BLaER1 treated with 17β-estradiol and CSF1 and Interleukin-3, amounts not matched to agents 10 nM and 100 nM (cell line): ENCODE measurements at regions not wholly inside any gene's neighbourhood (a gene's known extent, or its start where the extent isn't known, plus 50 kb on each side); places are given as distances from the start of the nearest gene placed in this dataset.

Experiments
- H3K27ac ChIP-seq, 11 experiments: shearing (Covaris generic); formaldehyde crosslinking; 2 replicates each; pipeline ENCODE4 v1.8.1; 2022
- H3K27me3 ChIP-seq, 11 experiments: shearing (Covaris generic); formaldehyde crosslinking; 2 replicates each; pipeline ENCODE4 v1.8.1; 2022
- H3K36me3 ChIP-seq, 11 experiments: shearing (Covaris generic); formaldehyde crosslinking; 2 replicates each; pipeline ENCODE4 v1.8.1; 2022
- H3K4me1 ChIP-seq, 10 experiments: shearing (Covaris generic); formaldehyde crosslinking; 2 replicates each; pipeline ENCODE4 v1.8.1; 2022
- H3K4me2 ChIP-seq, 11 experiments: shearing (Covaris generic); formaldehyde crosslinking; 2 replicates each; pipeline ENCODE4 v1.8.1; 2022
- H3K4me3 ChIP-seq, 10 experiments: shearing (Covaris generic); formaldehyde crosslinking; 2 replicates each; pipeline ENCODE4 v1.8.1; 2022
- H3K9ac ChIP-seq, 11 experiments: shearing (Covaris generic); formaldehyde crosslinking; 2 replicates each; pipeline ENCODE4 v1.8.1; 2022
- H3K9me3 ChIP-seq, 11 experiments: shearing (Covaris generic); formaldehyde crosslinking; replicated peaks in 1 of 11; 2 replicates each; pipeline ENCODE4 v1.8.1; 2022
- H4K20me1 ChIP-seq, 11 experiments: shearing (Covaris generic); formaldehyde crosslinking; 2 replicates each; pipeline ENCODE4 v1.8.1; 2022
- Cebpa-rat ChIP-seq, 11 experiments: shearing (Covaris generic); IDR thresholded peaks; 2 replicates each; pipeline ENCODE4 v1.8.1; 2022

GRCh38 chr1:56070601-56071000, 508.8 kb downstream of the PLPP3 start:
- Histone ChIP-seq H3K27me3 (no peaks in the 10 kb centered on the region), H3K27ac (no peak overlapping the region), H3K9ac (no peak overlapping the region), H4K20me1 (no peaks in the 10 kb centered on the region), H3K4me1 (peaks cover 0 to 17% (median 0%) of the 10 kb centered on the region in 10 experiments; a peak in 5 of 20 replicates), H3K36me3 (no peaks in the 10 kb centered on the region), H3K4me3 (no peak overlapping the region), H3K4me2 (no peak overlapping the region), H3K9me3 (no peaks in the 10 kb centered on the region)
- TF ChIP-seq Cebpa-rat (IDR thresholded peaks at IDR 0.05): no peak

DNA sequence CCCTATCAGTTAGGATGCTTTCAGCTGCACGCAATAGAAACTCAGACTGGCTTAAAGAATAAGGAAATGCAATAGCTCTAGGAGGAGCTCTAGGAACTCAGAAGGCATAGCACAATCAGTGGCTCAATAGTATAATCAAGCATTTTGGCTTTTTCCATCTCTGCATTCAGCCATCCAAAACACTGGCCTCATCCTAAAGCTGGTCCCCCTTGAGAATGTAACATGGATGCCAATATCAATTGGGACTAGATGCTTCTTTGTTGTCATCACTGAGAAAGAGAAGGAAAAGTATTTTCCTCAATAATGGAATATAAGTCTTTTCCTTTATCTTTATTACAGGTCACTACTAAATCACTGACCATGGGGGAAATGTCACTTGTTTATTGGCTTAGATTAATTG, 509.5 kb downstream of the PLPP3 start:
- no peak overlapping the region for H3K9ac ChIP-seq
- H3K27me3 ChIP-seq: no peaks in the 10 kb centered on the region
- no peaks in the 10 kb centered on the region for H3K36me3 ChIP-seq
- H3K4me3 ChIP-seq: no peak overlapping the region
- no peak for TF ChIP-seq Cebpa-rat (IDR thresholded peaks at IDR 0.05)
- H3K4me1 ChIP-seq: peaks cover 0 to 17% (median 0%) of the 10 kb centered on the region in 10 experiments; a peak in 5 of 20 replicates
- H3K4me2 ChIP-seq: no peak overlapping the region
- no peaks in the 10 kb centered on the region for H4K20me1 ChIP-seq
- H3K9me3 ChIP-seq: no peaks in the 10 kb centered on the region
- no peak overlapping the region for H3K27ac ChIP-seq

- no peak overlapping the region for H3K4me3 ChIP-seq
- H3K4me1 ChIP-seq: peaks cover 0 to 17% (median 0%) of the 10 kb centered on the region in 10 experiments; a peak in 5 of 20 replicates
- no peaks in the 10 kb centered on the region for H4K20me1 ChIP-seq
- H3K9me3 ChIP-seq: no peaks in the 10 kb centered on the region
- H3K36me3 ChIP-seq: no peaks in the 10 kb centered on the region
- H3K27ac ChIP-seq: no peak overlapping the region
- no peak for TF ChIP-seq Cebpa-rat (IDR thresholded peaks at IDR 0.05)
- H3K27me3 ChIP-seq: no peaks in the 10 kb centered on the region
- peak overlapping the region in 3 of 11 experiments; percentile 19 to 27 (median 26); a peak in 4 of 22 replicates for H3K4me2 ChIP-seq
- no peak overlapping the region for H3K9ac ChIP-seq
These were observed 510.5 kb downstream of the PLPP3 start for GRCh38 chr1:56068908-56069307.

DNA sequence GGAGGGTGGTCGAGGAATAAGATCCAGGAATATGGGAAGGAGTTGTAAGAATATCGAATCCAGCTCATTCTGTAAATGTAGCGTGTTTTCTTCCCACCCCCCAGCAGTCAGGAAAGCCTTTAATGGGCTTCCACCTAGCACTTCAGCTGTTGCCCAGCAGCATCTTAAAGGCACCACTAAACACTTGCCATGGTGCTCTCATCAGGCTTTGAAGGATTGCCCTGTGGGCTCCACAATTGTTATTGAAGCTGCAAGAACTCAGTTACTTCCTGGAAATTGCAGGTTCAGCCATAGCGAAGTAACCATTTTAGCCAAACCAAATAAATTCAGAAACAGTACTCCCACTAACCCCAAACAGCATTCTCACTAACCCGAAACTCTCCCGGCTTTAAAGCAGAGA, 511.2 kb downstream of the PLPP3 start:
- Histone ChIP-seq H3K4me2 (peak overlapping the region in 3 of 11 experiments; percentile 19 to 27 (median 26); a peak in 2 of 22 replicates), H3K9me3 (no peaks in the 10 kb centered on the region), H3K36me3 (no peaks in the 10 kb centered on the region), H3K4me1 (peaks cover 0 to 17% (median 0%) of the 10 kb centered on the region in 10 experiments; a peak in 5 of 20 replicates), H3K4me3 (no peak overlapping the region), H4K20me1 (no peaks in the 10 kb centered on the region), H3K9ac (no peak overlapping the region), H3K27ac (no peak overlapping the region), H3K27me3 (no peaks in the 10 kb centered on the region)
- no peak for TF ChIP-seq Cebpa-rat (IDR thresholded peaks at IDR 0.05)

DNA sequence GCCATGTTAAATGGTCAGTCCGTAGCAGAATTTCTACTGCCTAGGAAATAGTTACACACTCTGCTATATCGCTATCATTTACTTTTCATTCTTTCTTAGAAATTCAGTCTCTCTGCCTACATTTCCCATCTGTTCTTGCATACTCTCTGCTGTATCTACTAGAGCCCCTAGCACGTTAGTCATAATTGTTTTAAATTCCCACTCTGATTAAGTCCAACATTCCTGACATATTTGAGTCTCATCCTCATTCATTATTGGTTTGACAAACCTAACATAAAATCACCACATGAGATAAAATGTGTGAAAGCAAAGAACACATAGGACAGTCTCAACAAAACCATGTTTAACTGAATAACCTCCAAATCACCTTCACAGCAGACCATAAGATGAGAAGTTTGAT, 513.6 kb downstream of the PLPP3 start:
- no peak overlapping the region for H3K4me3 ChIP-seq
- no peak for TF ChIP-seq Cebpa-rat (IDR thresholded peaks at IDR 0.05)
- no peaks in the 10 kb centered on the region for H4K20me1 ChIP-seq
- H3K4me1 ChIP-seq: peaks cover 0 to 25% (median 7%) of the 10 kb centered on the region in 10 experiments; a peak in 10 of 20 replicates
- H3K27ac ChIP-seq: no peak overlapping the region
- H3K9me3 ChIP-seq: no peaks in the 10 kb centered on the region
- H3K9ac ChIP-seq: no peak overlapping the region
- H3K4me2 ChIP-seq: no peak overlapping the region
- H3K36me3 ChIP-seq: no peaks in the 10 kb centered on the region
- H3K27me3 ChIP-seq: no peaks in the 10 kb centered on the region

DNA sequence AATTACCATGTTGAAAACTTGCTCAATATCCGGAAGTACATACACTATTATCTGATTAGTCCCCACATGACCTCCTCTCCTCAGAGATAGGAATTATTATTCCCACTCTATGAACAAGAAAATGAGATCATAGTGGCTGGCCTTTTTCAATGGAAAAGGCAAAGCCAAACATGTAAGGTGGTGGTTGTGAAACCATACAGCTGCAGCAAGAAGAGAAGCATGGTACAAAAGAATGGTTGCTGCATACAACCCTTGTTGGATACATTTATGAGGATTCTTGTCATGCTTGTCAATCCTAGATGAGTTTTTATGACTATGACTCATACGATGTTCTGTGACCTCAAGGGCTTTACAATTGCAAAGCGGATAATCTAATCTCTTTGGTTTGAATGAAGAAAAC, 514.7 kb downstream of the PLPP3 start:
- H3K9me3 ChIP-seq: no peaks in the 10 kb centered on the region
- no peaks in the 10 kb centered on the region for H3K36me3 ChIP-seq
- H3K27me3 ChIP-seq: no peaks in the 10 kb centered on the region
- no peak overlapping the region for H3K27ac ChIP-seq
- H3K9ac ChIP-seq: no peak overlapping the region
- no peak overlapping the region for H3K4me3 ChIP-seq
- no peak for TF ChIP-seq Cebpa-rat (IDR thresholded peaks at IDR 0.05)
- peaks cover 0 to 25% (median 7%) of the 10 kb centered on the region in 10 experiments; a peak in 10 of 20 replicates for H3K4me1 ChIP-seq
- no peak overlapping the region for H3K4me2 ChIP-seq
- H4K20me1 ChIP-seq: no peaks in the 10 kb centered on the region

DNA sequence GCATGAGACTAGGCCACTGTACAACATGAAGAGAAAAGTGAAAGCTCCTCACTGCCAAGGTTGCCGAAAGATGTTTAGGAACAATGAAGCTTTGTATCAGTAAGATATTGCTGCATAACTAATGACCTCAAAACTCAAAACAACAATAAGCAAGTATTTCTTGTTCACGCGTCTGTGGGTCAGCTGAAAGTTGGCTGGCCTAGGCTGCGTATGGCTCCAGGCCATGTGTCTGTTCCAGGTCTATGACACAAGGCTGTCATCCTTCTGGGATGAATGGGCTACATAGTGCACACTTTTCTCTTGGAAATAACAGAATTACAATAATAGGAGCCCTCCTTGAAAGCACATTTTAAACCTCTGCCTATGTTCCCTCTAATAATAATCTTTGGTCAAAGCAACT, 515.9 kb downstream of the PLPP3 start:
- H3K9ac ChIP-seq: no peak overlapping the region
- no peak overlapping the region for H3K4me2 ChIP-seq
- H3K4me3 ChIP-seq: no peak overlapping the region
- no peaks in the 10 kb centered on the region for H3K36me3 ChIP-seq
- peaks cover 0 to 13% (median 7%) of the 10 kb centered on the region in 10 experiments; a peak in 10 of 20 replicates for H3K4me1 ChIP-seq
- H4K20me1 ChIP-seq: no peaks in the 10 kb centered on the region
- no peaks in the 10 kb centered on the region for H3K9me3 ChIP-seq
- H3K27ac ChIP-seq: no peak overlapping the region
- TF ChIP-seq Cebpa-rat (IDR thresholded peaks at IDR 0.05): no peak
- no peaks in the 10 kb centered on the region for H3K27me3 ChIP-seq

DNA sequence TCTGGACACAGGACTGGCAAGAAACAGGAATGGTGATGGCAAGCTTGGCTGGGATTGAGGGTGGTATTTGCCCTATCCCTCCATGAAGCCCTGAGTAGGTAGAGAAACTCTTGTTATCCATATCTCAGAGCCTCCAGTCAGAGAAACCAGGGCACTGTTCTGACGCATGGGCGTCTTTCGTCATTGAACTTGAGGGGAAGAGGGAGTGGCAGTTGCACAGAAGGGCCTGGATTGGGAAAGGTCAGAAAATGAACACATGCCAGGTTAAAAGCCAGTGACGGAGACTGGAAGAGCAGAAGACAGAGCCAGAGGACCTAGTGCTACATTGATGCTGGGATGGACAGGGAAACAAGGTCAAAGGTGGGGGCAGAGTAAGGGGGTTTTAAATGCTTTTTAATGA, 516.7 kb downstream of the PLPP3 start:
- Histone ChIP-seq H3K4me3 (no peak overlapping the region), H3K36me3 (no peaks in the 10 kb centered on the region), H3K9me3 (no peaks in the 10 kb centered on the region), H3K4me1 (peaks cover 0 to 8% (median 7%) of the 10 kb centered on the region in 10 experiments; a peak in 7 of 20 replicates), H3K27ac (no peak overlapping the region), H3K9ac (no peak overlapping the region), H3K27me3 (no peaks in the 10 kb centered on the region), H4K20me1 (no peaks in the 10 kb centered on the region), H3K4me2 (no peak overlapping the region)
- no peak for TF ChIP-seq Cebpa-rat (IDR thresholded peaks at IDR 0.05)

DNA sequence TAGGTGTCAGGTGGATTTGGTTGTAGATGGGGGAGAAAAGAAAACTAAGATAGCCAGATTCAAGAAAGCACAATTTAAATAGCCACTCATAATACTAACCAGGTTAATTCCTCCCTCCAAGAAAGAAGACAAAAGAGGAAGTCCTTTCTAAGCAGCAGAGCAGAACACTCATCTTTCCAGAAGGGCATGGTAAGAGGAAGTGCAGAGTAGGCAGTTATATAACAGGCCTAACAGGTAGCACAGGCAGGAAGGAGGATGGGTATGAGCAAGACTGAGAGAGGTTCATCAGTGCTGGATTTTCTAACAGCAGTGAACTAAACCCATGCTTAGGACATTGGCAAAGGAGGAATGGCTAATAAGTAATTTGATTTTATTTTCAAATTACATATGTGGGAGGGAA, 517.5 kb downstream of the PLPP3 start:
- Histone ChIP-seq H3K9ac (no peak overlapping the region), H3K4me3 (no peak overlapping the region), H3K27ac (no peak overlapping the region), H3K36me3 (no peaks in the 10 kb centered on the region), H3K4me2 (peak overlapping the region in 5 of 11 experiments; percentile 1 to 28 (median 19); a peak in 3 of 22 replicates), H4K20me1 (no peaks in the 10 kb centered on the region), H3K27me3 (no peaks in the 10 kb centered on the region), H3K9me3 (no peaks in the 10 kb centered on the region), H3K4me1 (peaks cover 0 to 8% (median 7%) of the 10 kb centered on the region in 10 experiments; a peak in 7 of 20 replicates)
- TF ChIP-seq Cebpa-rat (IDR thresholded peaks at IDR 0.05): no peak

GRCh38 chr1:56060906-56061305, 518.5 kb downstream of the PLPP3 start:
- H3K27me3 ChIP-seq: no peaks in the 10 kb centered on the region
- no peaks in the 10 kb centered on the region for H3K36me3 ChIP-seq
- H4K20me1 ChIP-seq: no peaks in the 10 kb centered on the region
- no peaks in the 10 kb centered on the region for H3K9me3 ChIP-seq
- H3K4me2 ChIP-seq: no peak overlapping the region
- peaks cover 0 to 8% (median 7%) of the 10 kb centered on the region in 10 experiments; a peak in 7 of 20 replicates for H3K4me1 ChIP-seq
- TF ChIP-seq Cebpa-rat (IDR thresholded peaks at IDR 0.05): no peak
- no peak overlapping the region for H3K27ac ChIP-seq
- no peak overlapping the region for H3K4me3 ChIP-seq
- H3K9ac ChIP-seq: no peak overlapping the region
